RWPE1 (cell line): ENCODE measurements at regions not wholly inside any gene's neighbourhood (a gene's known extent, or its start where the extent isn't known, plus 50 kb on each side); places are given as distances from the start of the nearest gene placed in this dataset.
"Not testable (repeated sequence)": the region's sequence is repeated elsewhere in the genome, so short reads cannot be mapped to it uniquely, and the experiment has no call there.

Experiments
- CTCF ChIA-PET: fragments of 350-600 bp; sonication (Branson Sonifier 250); formaldehyde crosslinking; extraction: SDS; loops from one replicate; lab custom pipeline; 2021; lab: Yijun Ruan, JAX
- POLR2A ChIA-PET: fragments of 400-600 bp; formaldehyde crosslinking; extraction: SDS; loops from one replicate; lab custom pipeline; 2020; ENCODE audit warnings: antibody characterized with exemption; ENCODE audit not compliant: low non-redundant PET; lab: Yijun Ruan, JAX
- DNase-seq: peaks from one replicate; pipeline ENCODE4 v3.0.0; 2012; ENCODE audit warnings: low spot score
- H3K27ac ChIP-seq: fragments of 450-650 bp; 2 replicates; pipeline ENCODE4 v1.5.1; 2017
- TF ChIP-seq, protein P1 (sequence below): fragments of 450-650 bp; conservative IDR thresholded peaks from 2 replicates; pipeline ENCODE4 v1.5.1; 2017; ENCODE audit warnings: low read depth, mild to moderate bottlenecking

DNA sequence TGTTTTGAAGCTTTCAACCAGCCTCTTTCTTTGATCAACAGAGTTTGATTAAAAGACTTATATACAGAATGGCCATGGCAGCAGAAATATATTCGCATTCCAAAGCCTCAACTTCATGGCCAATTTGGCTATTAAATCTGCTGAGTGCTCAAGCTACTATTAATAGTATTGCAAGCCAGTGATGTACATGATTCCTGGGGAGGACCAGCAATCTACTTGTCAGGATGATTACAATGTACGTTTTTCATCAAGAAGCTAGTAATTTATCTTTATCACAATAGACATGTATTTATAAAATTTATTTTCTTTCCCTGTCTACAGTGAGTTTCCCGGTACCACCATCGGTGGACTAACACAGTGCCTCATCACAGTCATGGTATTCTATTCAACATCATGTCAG lies 515.5 kb downstream of the AMY1C start:
- H3K27ac ChIP-seq: no peak overlapping the region
- TF ChIP-seq, protein P1, sequence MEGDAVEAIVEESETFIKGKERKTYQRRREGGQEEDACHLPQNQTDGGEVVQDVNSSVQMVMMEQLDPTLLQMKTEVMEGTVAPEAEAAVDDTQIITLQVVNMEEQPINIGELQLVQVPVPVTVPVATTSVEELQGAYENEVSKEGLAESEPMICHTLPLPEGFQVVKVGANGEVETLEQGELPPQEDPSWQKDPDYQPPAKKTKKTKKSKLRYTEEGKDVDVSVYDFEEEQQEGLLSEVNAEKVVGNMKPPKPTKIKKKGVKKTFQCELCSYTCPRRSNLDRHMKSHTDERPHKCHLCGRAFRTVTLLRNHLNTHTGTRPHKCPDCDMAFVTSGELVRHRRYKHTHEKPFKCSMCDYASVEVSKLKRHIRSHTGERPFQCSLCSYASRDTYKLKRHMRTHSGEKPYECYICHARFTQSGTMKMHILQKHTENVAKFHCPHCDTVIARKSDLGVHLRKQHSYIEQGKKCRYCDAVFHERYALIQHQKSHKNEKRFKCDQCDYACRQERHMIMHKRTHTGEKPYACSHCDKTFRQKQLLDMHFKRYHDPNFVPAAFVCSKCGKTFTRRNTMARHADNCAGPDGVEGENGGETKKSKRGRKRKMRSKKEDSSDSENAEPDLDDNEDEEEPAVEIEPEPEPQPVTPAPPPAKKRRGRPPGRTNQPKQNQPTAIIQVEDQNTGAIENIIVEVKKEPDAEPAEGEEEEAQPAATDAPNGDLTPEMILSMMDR: no peak
- ChIA-PET POLR2A (no interaction called here), CTCF (interaction anchor here (0.6 kb wide), 1 partner anchor 16 kb away, joined by 5 read pairs; no protein-coding TSS in a partner anchor)
- DNase-seq: no peak

DNA sequence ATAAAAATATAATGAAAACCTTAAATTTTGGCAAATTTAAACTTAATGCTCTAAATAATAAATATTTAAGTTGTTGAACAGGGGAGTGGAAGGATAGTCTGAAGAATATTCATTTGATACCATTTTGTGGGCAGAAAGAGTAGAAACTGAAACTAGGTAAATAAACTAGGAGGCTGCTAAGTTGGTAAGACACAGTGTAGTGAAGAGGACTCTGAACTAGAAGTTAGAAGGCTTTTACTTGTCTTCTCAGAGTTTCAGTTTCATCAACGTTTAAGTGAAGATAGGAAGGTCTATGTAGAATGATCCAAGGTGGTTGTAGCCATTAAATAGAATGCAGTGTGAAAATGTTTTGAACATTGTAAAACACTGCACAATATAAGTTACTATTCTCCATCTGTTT lies 516.9 kb downstream of the AMY1C start:
- ChIA-PET CTCF (no interaction called here), POLR2A (no interaction called here)
- no peak for DNase-seq
- no peak overlapping the region for H3K27ac ChIP-seq
- TF ChIP-seq, protein P1: no peak

DNA sequence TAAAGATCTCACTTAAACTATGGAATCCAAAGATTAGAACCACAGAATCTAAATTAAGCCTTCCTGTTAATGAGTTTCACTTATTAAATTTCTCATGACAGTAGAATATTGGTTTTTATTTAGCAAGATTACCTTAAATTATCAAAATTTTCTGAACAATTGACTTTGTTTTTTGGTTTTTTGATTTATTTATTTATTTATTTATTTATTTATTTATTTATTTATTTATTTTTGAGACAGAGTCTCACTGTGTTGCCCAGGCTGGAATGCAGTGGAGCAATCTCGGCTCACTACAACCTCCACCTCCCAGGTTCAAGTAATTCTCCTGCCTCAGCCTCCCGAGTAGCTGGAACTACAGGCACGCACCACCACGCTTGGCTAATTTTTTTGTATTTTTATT lies 538.6 kb downstream of the AMY1C start:
- not testable (repeated sequence) for DNase-seq

DNA sequence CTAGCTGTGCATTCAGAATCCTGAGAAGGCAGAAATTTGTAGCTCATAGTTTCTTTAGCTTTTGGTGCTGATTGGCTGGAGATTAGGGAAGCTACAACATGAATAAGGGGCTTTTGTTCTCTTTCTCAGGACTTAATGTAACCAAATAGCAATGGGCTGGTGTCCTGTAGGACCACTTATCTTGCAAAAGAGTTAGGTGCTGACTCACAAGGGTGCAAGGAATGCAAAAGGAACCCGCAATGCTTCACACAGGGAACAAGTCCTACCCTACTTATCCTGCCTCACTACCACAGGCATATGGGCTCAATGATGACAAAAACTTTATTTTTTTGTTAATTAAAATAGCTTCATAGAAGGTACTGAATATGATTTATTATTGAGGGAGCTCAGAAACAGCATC lies 541.5 kb downstream of the AMY1C start:
- POLR2A ChIA-PET: no interaction called here
- no peak for DNase-seq
- TF ChIP-seq, protein P1: no peak
- H3K27ac ChIP-seq: no peak overlapping the region
- CTCF ChIA-PET: no interaction called here

More for the DNA sequence above, 538.6 kb downstream of the AMY1C start:
- H3K27ac ChIP-seq, CTCF ChIA-PET, POLR2A ChIA-PET: not testable (repeated sequence)

DNA sequence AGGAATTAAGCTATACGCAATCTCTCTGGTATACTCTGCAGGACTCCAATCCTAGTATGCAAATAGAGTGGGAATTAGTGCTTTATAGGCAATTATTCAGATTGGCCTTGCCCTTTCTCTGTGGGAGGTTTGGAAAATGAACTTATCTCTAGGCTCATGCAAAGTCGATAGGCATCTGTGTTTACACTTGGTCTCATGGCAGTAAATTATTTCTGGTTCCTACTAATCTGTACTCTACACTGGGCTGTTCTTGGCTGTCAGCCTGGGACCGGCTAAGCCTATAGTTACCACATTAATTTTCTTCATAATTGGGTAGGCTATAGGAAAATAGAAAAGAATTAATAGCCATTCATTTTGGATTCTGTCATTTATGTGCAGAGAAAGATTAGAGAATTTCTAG lies 544.6 kb downstream of the AMY1C start:
- ChIA-PET POLR2A (no interaction called here), CTCF (no interaction called here)
- no peak for DNase-seq
- TF ChIP-seq, protein P1: no peak
- no peak overlapping the region for H3K27ac ChIP-seq

DNA sequence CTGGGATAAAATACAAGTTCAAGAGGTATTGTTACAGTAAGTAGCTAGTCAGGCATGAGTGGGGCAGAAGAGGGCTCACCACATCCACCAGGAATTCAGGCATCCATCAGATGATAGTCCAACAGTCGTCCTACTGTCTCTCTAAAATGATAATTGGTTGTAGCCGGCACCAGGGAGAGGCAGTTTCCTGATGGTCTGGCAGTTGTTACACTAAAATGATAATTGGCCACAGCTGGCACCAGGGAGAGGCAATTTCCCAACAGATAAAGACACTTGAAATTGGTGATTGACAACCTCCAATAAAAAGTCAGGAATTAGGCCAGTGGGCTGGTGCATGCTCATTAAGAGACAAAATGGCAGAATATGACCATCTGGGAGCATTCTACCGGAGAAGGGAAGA lies 545.8 kb downstream of the AMY1C start:
- POLR2A ChIA-PET: no interaction called here
- DNase-seq: no peak
- TF ChIP-seq, protein P1: no peak
- CTCF ChIA-PET: no interaction called here
- no peak overlapping the region for H3K27ac ChIP-seq

DNA sequence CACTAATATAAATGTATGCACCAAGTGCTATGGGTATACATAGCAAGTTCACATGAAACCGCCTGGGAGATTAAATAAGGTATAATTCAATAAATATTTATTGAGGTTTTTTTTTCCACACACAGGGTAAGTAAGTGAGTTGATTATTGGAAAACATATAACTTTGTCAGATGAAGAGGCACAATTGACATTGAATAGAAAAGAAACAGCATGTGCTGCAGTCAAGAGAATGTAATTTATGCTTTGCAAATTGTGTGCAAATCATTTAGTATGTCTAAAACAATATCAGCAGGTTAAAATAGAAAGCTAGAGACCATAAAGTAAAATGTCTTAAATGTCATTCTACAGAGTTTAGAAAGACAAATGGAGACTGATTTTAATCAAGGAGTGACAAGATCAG lies 560.0 kb downstream of the AMY1C start:
- DNase-seq: no peak
- CTCF ChIA-PET: interaction anchor here (0.7 kb wide), 1 partner anchor 571 kb away, joined by 3 read pairs; no protein-coding TSS in a partner anchor
- H3K27ac ChIP-seq: no peak overlapping the region
- POLR2A ChIA-PET: no interaction called here
- TF ChIP-seq, protein P1: no peak
